ENCODE measurements at regions not wholly inside any gene's neighbourhood (a gene's known extent, or its start where the extent isn't known, plus 50 kb on each side); places are given as distances from the start of the nearest gene placed in this dataset.

DNA sequence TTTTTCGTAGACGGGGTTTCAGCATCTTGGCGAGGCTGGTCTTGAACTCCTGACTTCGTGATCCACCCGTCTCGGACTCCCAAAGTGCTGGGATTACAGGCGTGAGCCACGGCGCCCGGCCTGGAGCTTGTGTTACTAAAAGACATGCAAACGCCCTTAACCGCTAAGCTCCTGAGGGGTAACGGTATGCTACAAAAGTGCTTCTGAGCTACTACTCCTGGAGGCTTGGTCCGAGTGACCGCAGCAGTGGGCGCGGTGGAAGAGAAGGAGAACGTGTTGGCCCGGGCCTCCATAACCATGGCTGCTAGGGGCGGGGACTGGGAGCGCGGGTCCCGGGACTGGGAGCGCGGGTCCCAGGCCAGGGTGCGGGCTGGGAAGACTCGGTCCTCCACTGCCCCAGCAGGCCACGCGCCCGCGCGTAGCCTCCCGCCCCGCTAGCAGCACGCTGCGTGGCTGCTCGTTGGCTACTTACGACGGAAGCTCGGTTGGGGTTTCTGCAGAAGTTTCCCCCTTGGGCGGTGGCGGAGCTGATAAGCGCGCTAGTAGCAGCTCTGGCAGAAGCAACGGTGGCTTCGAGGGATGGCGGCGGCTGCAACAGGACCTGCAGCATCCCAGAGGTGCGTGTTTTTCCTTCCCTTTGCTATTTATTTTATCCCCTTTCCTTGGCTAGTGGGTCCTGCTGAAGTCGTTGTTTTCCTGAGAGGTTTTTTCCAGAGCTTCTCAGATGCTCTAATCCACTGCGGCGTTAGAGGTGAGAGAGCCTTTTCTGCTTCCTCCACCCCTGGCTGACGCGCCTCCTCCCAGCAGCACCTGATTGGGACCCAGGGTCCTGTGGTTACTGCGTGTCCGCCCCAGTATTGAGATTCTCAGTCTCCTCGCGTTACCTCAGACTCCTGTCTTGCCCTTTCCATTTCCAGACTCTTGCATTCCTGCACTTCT lies 69.2 kb upstream of the CCDC180 start:
- no peaks in the 10 kb centered on the region for H3K27me3 ChIP-seq (ENCODE audit: control insufficient read depth, insufficient read depth, low read length)
- H3K4me3 ChIP-seq (ENCODE audit: low read depth in 2 of 2, low read length in 2 of 2), result peak overlapping the region; percentile 72 to 75
- ChIA-PET POLR2A (interaction anchor here (0.6 to 0.7 kb wide), 2 partner anchors 177 to 858 kb away, joined by 3 read pairs; no protein-coding TSS in a partner anchor), CTCF (no interaction called here)
- intact Hi-C loops (cut with micrococcal nuclease; ENCODE audit: unreplicated experiment) (no loop called here), in situ Hi-C loops (cut with HindIII; ENCODE audit: low pct_unique_long_range_greater_than_20kb, low sequenced_read_pairs) (no loop called here)
- ATAC-seq (peak; percentile 99), DNase-seq (ENCODE audit: low read depth, low spot score) (peak; percentile 60)
- H3K36me3 ChIP-seq (ENCODE audit: control insufficient read depth, insufficient read depth, low read length), result peaks cover 3% of the 10 kb centered on the region; the same call in 1 of the 2 replicates
- peak; percentile 38; the same call in 1 of the 2 replicates for TF ChIP-seq SIN3A (IDR thresholded peaks at IDR 0.05; ENCODE audit: borderline replicate concordance, insufficient read depth, low read depth, low read length)
- no peak for TF ChIP-seq TCF7L2 (IDR thresholded peaks at IDR 0.05; ENCODE audit: low read depth, low read length)
- TF ChIP-seq POLR2AphosphoS5 (IDR thresholded peaks at IDR 0.05; ENCODE audit: low read depth, low read length), result peak; percentile 88
- no peak for TF ChIP-seq REST (IDR thresholded peaks at IDR 0.05; ENCODE audit: insufficient read depth in 1 of 2, low read depth in 2 of 2, low read length in 1 of 2)
- H3K4me1 ChIP-seq (ENCODE audit: control insufficient read depth, insufficient read depth, low read length), result no peaks in the 10 kb centered on the region
- no TSS peak for BruUV-seq (replicated peaks)
- H3K9me3 ChIP-seq (ENCODE audit: control insufficient read depth, insufficient read depth, low read depth, low read length), result no peaks in the 10 kb centered on the region
- peak overlapping the region; percentile 89 for H3K27ac ChIP-seq (ENCODE audit: low read length)

- H3K4me3 ChIP-seq (ENCODE audit: low read depth in 2 of 2, low read length in 2 of 2), result peak overlapping the region; percentile 72 to 75
Observed at GRCh38 chr9:97237311-97237786, 70.1 kb upstream of the CCDC180 start.

More at GRCh38 chr9:97237311-97237786, 70.1 kb upstream of the CCDC180 start:
- ATAC-seq (no peak), DNase-seq (ENCODE audit: low read depth, low spot score) (no peak)
- peaks cover 3% of the 10 kb centered on the region; the same call in 1 of the 2 replicates for H3K36me3 ChIP-seq (ENCODE audit: control insufficient read depth, insufficient read depth, low read length)
- BruUV-seq (replicated peaks), result TSS peak; percentile 67
- TF ChIP-seq TCF7L2 (IDR thresholded peaks at IDR 0.05; ENCODE audit: low read depth, low read length) (no peak), SIN3A (IDR thresholded peaks at IDR 0.05; ENCODE audit: borderline replicate concordance, insufficient read depth, low read depth, low read length) (no peak), REST (IDR thresholded peaks at IDR 0.05; ENCODE audit: insufficient read depth in 1 of 2, low read depth in 2 of 2, low read length in 1 of 2) (no peak), POLR2AphosphoS5 (IDR thresholded peaks at IDR 0.05; ENCODE audit: low read depth, low read length) (no peak)
- TF ChIP-seq, protein P1, sequence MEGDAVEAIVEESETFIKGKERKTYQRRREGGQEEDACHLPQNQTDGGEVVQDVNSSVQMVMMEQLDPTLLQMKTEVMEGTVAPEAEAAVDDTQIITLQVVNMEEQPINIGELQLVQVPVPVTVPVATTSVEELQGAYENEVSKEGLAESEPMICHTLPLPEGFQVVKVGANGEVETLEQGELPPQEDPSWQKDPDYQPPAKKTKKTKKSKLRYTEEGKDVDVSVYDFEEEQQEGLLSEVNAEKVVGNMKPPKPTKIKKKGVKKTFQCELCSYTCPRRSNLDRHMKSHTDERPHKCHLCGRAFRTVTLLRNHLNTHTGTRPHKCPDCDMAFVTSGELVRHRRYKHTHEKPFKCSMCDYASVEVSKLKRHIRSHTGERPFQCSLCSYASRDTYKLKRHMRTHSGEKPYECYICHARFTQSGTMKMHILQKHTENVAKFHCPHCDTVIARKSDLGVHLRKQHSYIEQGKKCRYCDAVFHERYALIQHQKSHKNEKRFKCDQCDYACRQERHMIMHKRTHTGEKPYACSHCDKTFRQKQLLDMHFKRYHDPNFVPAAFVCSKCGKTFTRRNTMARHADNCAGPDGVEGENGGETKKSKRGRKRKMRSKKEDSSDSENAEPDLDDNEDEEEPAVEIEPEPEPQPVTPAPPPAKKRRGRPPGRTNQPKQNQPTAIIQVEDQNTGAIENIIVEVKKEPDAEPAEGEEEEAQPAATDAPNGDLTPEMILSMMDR (IDR thresholded peaks at IDR 0.05), result no peak
- intact Hi-C loops (cut with micrococcal nuclease; ENCODE audit: unreplicated experiment) (no loop called here), in situ Hi-C loops (cut with HindIII; ENCODE audit: low pct_unique_long_range_greater_than_20kb, low sequenced_read_pairs) (no loop called here)
- peak overlapping the region; percentile 89 for H3K27ac ChIP-seq (ENCODE audit: low read length)
- ChIA-PET CTCF (interaction anchor here (0.6 kb wide), 1 partner anchor 381 kb away, joined by 3 read pairs; no protein-coding TSS in a partner anchor), POLR2A (no interaction called here)
- H3K9me3 ChIP-seq (ENCODE audit: control insufficient read depth, insufficient read depth, low read depth, low read length), result no peaks in the 10 kb centered on the region
- H3K4me1 ChIP-seq (ENCODE audit: control insufficient read depth, insufficient read depth, low read length), result no peaks in the 10 kb centered on the region
- no peaks in the 10 kb centered on the region for H3K27me3 ChIP-seq (ENCODE audit: control insufficient read depth, insufficient read depth, low read length)

Measured in Panc1 (cell line).